ENCODE measurements at regions not wholly inside any gene's neighbourhood (a gene's known extent, or its start where the extent isn't known, plus 50 kb on each side); places are given as distances from the start of the nearest gene placed in this dataset.

- TF ChIP-seq, protein P1, sequence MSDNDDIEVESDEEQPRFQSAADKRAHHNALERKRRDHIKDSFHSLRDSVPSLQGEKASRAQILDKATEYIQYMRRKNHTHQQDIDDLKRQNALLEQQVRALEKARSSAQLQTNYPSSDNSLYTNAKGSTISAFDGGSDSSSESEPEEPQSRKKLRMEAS (IDR thresholded peaks at IDR 0.05; ENCODE audit: low read depth, low read length) = no peak
- TF ChIP-seq, protein P2, sequence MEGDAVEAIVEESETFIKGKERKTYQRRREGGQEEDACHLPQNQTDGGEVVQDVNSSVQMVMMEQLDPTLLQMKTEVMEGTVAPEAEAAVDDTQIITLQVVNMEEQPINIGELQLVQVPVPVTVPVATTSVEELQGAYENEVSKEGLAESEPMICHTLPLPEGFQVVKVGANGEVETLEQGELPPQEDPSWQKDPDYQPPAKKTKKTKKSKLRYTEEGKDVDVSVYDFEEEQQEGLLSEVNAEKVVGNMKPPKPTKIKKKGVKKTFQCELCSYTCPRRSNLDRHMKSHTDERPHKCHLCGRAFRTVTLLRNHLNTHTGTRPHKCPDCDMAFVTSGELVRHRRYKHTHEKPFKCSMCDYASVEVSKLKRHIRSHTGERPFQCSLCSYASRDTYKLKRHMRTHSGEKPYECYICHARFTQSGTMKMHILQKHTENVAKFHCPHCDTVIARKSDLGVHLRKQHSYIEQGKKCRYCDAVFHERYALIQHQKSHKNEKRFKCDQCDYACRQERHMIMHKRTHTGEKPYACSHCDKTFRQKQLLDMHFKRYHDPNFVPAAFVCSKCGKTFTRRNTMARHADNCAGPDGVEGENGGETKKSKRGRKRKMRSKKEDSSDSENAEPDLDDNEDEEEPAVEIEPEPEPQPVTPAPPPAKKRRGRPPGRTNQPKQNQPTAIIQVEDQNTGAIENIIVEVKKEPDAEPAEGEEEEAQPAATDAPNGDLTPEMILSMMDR (IDR thresholded peaks at IDR 0.05; ENCODE audit: low read depth, low read length) = no peak
- TF ChIP-seq POLR2A (IDR thresholded peaks at IDR 0.05; ENCODE audit: extremely low read depth, insufficient read length) = no peak
- no peak for TF ChIP-seq MYC (IDR thresholded peaks at IDR 0.05; ENCODE audit: low read depth, low read length)
- no peak overlapping the region for H3K4me3 ChIP-seq (ENCODE audit: low read depth, low read length)
These were observed 226.0 kb downstream of the TFCP2L1 start for GRCh38 chr2:121058852-121059558.

GRCh38 chr2:121059651-121060649, 225.1 kb downstream of the TFCP2L1 start:
- H3K4me3 ChIP-seq (ENCODE audit: low read depth, low read length) = no peak overlapping the region
- TF ChIP-seq, protein P2 (IDR thresholded peaks at IDR 0.05; ENCODE audit: low read depth, low read length) = no peak
- TF ChIP-seq MYC (IDR thresholded peaks at IDR 0.05; ENCODE audit: low read depth, low read length) (no peak), POLR2A (IDR thresholded peaks at IDR 0.05; ENCODE audit: extremely low read depth, insufficient read length) (no peak)
- TF ChIP-seq, protein P1 (IDR thresholded peaks at IDR 0.05; ENCODE audit: low read depth, low read length) = no peak
- DNase-seq (ENCODE audit: low read depth) = no peak

More at GRCh38 chr2:121058852-121059558, 226.0 kb downstream of the TFCP2L1 start:
- no peak for DNase-seq (ENCODE audit: low read depth)

DNA sequence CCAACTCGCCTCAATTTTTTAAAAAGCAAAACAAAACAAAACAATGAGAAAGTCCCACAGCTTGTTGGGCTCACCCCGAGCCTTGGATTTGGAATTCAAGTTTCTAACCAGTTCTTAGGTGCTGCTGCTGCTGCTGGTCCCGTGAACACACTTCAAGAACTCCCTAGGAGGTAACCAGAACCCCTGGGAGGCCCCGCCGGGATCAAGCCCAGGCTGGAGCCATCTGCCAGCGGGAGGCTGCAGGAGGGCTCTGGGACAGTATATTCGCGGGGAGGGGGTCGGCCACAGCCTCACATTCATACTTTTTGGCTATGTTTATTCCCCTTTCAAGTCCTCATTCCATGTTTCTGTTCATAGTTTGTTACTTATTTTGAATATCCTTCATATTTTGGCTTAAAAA, 223.4 kb downstream of the TFCP2L1 start:
- no peak for DNase-seq (ENCODE audit: low read depth)
- TF ChIP-seq, protein P2 (IDR thresholded peaks at IDR 0.05; ENCODE audit: low read depth, low read length) = no peak
- TF ChIP-seq POLR2A (IDR thresholded peaks at IDR 0.05; ENCODE audit: extremely low read depth, insufficient read length) (no peak), MYC (IDR thresholded peaks at IDR 0.05; ENCODE audit: low read depth, low read length) (no peak)
- TF ChIP-seq, protein P1 (IDR thresholded peaks at IDR 0.05; ENCODE audit: low read depth, low read length) = no peak
- H3K4me3 ChIP-seq (ENCODE audit: low read depth, low read length) = no peak overlapping the region

GRCh38 chr2:121063471-121063870, 221.5 kb downstream of the TFCP2L1 start:
- no peak for TF ChIP-seq MYC (IDR thresholded peaks at IDR 0.05; ENCODE audit: low read depth, low read length)
- TF ChIP-seq, protein P2 (IDR thresholded peaks at IDR 0.05; ENCODE audit: low read depth, low read length) = no peak
- TF ChIP-seq, protein P1 (IDR thresholded peaks at IDR 0.05; ENCODE audit: low read depth, low read length) = no peak
- no peak for TF ChIP-seq POLR2A (IDR thresholded peaks at IDR 0.05; ENCODE audit: extremely low read depth, insufficient read length)
- no peak overlapping the region for H3K4me3 ChIP-seq (ENCODE audit: low read depth, low read length)
- DNase-seq (ENCODE audit: low read depth) = no peak

GRCh38 chr2:121064186-121064585, 220.8 kb downstream of the TFCP2L1 start:
- TF ChIP-seq, protein P2 (IDR thresholded peaks at IDR 0.05; ENCODE audit: low read depth, low read length) = no peak
- TF ChIP-seq POLR2A (IDR thresholded peaks at IDR 0.05; ENCODE audit: extremely low read depth, insufficient read length) (no peak), MYC (IDR thresholded peaks at IDR 0.05; ENCODE audit: low read depth, low read length) (no peak)
- TF ChIP-seq, protein P1 (IDR thresholded peaks at IDR 0.05; ENCODE audit: low read depth, low read length) = no peak
- no peak overlapping the region for H3K4me3 ChIP-seq (ENCODE audit: low read depth, low read length)
- DNase-seq (ENCODE audit: low read depth) = no peak

Measured in NB4 (cell line).